ENCODE measurements at regions not wholly inside any gene's neighbourhood (a gene's known extent, or its start where the extent isn't known, plus 50 kb on each side); places are given as distances from the start of the nearest gene placed in this dataset.
"Not testable (repeated sequence)": the region's sequence is repeated elsewhere in the genome, so short reads cannot be mapped to it uniquely, and the experiment has no call there.

- no peak for DNase-seq (ENCODE audit: low spot score)
These were observed 160.4 kb upstream of the MPDZ start for GRCh38 chr9:13439685-13440476.

GRCh38 chr9:13437866-13438265 lies 158.4 kb upstream of the MPDZ start:
- no peak for DNase-seq (ENCODE audit: low spot score)

GRCh38 chr9:13436591-13436990 lies 157.1 kb upstream of the MPDZ start:
- DNase-seq (ENCODE audit: low spot score), result no peak

GRCh38 chr9:13433453-13433852 lies 154.0 kb upstream of the MPDZ start:
- not testable (repeated sequence) for DNase-seq (ENCODE audit: low spot score)

GRCh38 chr9:13432904-13433303 lies 153.4 kb upstream of the MPDZ start:
- no peak for DNase-seq (ENCODE audit: low spot score)

GRCh38 chr9:13431692-13432091 lies 152.2 kb upstream of the MPDZ start:
- no peak for DNase-seq (ENCODE audit: low spot score)

GRCh38 chr9:13431222-13431536 lies 151.7 kb upstream of the MPDZ start:
- DNase-seq (ENCODE audit: low spot score), result no peak

- no peak for DNase-seq (ENCODE audit: low spot score)
These were observed 151.1 kb upstream of the MPDZ start for GRCh38 chr9:13430368-13431221.

GRCh38 chr9:13429301-13430190 lies 150.1 kb upstream of the MPDZ start:
- no peak for DNase-seq (ENCODE audit: low spot score)

- DNase-seq (ENCODE audit: low spot score), result no peak
These were observed 149.3 kb upstream of the MPDZ start for GRCh38 chr9:13428766-13429165.

- DNase-seq (ENCODE audit: low spot score), result peak; percentile 47
These were observed 148.1 kb upstream of the MPDZ start for GRCh38 chr9:13427587-13427986.

GRCh38 chr9:13426606-13427005 lies 147.1 kb upstream of the MPDZ start:
- DNase-seq (ENCODE audit: low spot score), result no peak

GRCh38 chr9:13424872-13425271 lies 145.4 kb upstream of the MPDZ start:
- DNase-seq (ENCODE audit: low spot score), result no peak

- no peak for DNase-seq (ENCODE audit: low spot score)
These were observed 144.7 kb upstream of the MPDZ start for GRCh38 chr9:13424204-13424603.

GRCh38 chr9:13414349-13414748 lies 134.9 kb upstream of the MPDZ start:
- no peak for DNase-seq (ENCODE audit: low spot score)

- DNase-seq (ENCODE audit: low spot score), result no peak
These were observed 132.8 kb upstream of the MPDZ start for GRCh38 chr9:13412331-13412730.

- no peak for DNase-seq (ENCODE audit: low spot score)
These were observed 132.3 kb upstream of the MPDZ start for GRCh38 chr9:13411791-13412190.

- DNase-seq (ENCODE audit: low spot score), result peak; percentile 53
These were observed 131.1 kb upstream of the MPDZ start for GRCh38 chr9:13410566-13411031.

GRCh38 chr9:13397661-13398060 lies 118.2 kb upstream of the MPDZ start:
- DNase-seq (ENCODE audit: low spot score), result no peak

- DNase-seq (ENCODE audit: low spot score), result no peak
These were observed 117.7 kb upstream of the MPDZ start for GRCh38 chr9:13397220-13397619.

GRCh38 chr9:13396418-13396817 lies 116.9 kb upstream of the MPDZ start:
- no peak for DNase-seq (ENCODE audit: low spot score)

- no peak for DNase-seq (ENCODE audit: low spot score)
These were observed 115.7 kb upstream of the MPDZ start for GRCh38 chr9:13395156-13395555.
